KOPT-K1 (cell line): ENCODE measurements at regions not wholly inside any gene's neighbourhood (a gene's known extent, or its start where the extent isn't known, plus 50 kb on each side); places are given as distances from the start of the nearest gene placed in this dataset.

Source experiments
- H3K27ac ChIP-seq: fragments of 200-600 bp; sonication (generic); 2 replicates; pipeline ENCODE4 v1.5.1; 2016; ENCODE audit warnings: antibody characterized with exemption, mild to moderate bottlenecking, low read depth, low read length; ENCODE audit not compliant: poor library complexity, severe bottlenecking
- H3K36me3 ChIP-seq: fragments of 200-600 bp; sonication (generic); 2 replicates; pipeline ENCODE4 v1.5.1; 2017; ENCODE audit warnings: antibody characterized with exemption, mild to moderate bottlenecking, low read length, moderate library complexity; ENCODE audit not compliant: insufficient read depth
- H3K9me3 ChIP-seq: fragments of 200-600 bp; sonication (generic); 2 replicates; pipeline ENCODE4 v1.5.1; 2017; ENCODE audit warnings: antibody characterized with exemption, low read length, mild to moderate bottlenecking; ENCODE audit not compliant: insufficient read depth, poor library complexity, severe bottlenecking

DNA sequence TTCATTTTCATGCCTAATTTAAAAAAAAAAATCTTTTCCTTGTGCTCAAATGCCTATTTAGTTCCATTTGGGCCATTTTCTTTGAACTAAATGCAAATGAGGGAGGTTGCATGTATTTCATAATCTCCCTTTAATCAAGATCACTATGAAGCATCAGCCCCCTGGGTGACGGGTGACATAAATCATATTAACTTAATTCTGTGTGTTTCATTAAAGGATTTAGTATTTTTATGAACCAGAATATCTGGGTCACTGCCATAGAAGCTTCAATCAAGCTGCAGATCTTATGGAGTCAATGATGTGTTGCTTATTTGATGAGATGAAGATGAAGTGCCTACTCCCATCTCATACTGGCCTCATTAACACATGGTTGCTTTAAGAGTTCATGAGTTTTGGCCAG lies 301.9 kb upstream of the PRKCQ start:
- H3K9me3 ChIP-seq, result no peaks in the 10 kb centered on the region
- H3K27ac ChIP-seq, result no peak overlapping the region
- no peaks in the 10 kb centered on the region for H3K36me3 ChIP-seq

DNA sequence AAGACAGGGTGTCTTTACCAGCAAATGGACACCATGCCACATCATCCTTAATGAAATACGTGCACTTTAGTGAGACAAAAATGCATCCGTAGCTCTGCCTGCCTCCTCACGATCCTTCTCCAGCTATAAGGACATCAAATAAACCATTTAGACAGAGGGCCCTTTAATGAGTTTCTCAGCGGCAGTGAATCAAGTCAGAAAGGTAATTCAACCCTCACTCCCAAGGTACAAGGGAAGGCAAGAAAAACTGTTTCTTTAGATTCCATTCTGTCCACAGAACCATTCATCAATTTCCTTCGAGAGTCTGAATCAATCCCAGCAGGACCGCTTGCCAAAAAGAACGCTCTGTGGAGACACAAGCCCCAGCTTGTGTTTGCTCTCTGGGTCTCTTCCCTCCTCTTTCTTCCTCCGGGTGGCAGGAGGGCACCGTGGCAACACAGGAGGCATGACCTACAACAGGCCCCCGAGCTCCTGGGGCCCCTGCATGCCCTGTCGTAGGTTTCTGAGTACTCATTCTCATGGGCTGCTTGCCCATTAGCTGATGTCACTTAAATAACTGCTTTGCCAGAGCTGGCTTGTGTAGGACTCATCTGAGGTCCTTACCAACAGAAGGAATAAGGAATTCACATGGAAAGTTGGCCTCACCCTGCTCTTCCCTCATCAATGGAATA lies 297.8 kb upstream of the PRKCQ start:
- H3K27ac ChIP-seq, result no peak overlapping the region
- no peaks in the 10 kb centered on the region for H3K36me3 ChIP-seq
- no peaks in the 10 kb centered on the region for H3K9me3 ChIP-seq

DNA sequence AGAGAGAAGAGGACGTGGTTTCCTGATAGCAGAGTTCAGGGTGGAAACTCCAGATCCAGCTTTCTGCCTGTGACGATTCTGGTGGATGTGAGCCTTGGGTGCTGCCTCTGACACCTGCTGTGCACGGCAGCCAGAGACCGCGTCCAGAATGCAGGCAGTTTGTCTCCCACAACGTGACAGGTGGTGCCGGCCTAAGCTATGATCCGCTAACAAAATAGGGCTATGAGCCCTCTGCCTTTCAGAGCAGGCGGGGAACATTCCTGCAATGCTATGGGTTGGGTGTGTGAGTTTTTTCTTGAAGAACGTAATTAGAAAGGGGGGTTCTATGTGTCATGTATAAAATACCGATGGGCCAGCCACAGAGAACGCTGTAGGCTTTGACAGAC lies 297.3 kb upstream of the PRKCQ start:
- Histone ChIP-seq H3K9me3 (no peaks in the 10 kb centered on the region), H3K36me3 (no peaks in the 10 kb centered on the region), H3K27ac (no peak overlapping the region)

DNA sequence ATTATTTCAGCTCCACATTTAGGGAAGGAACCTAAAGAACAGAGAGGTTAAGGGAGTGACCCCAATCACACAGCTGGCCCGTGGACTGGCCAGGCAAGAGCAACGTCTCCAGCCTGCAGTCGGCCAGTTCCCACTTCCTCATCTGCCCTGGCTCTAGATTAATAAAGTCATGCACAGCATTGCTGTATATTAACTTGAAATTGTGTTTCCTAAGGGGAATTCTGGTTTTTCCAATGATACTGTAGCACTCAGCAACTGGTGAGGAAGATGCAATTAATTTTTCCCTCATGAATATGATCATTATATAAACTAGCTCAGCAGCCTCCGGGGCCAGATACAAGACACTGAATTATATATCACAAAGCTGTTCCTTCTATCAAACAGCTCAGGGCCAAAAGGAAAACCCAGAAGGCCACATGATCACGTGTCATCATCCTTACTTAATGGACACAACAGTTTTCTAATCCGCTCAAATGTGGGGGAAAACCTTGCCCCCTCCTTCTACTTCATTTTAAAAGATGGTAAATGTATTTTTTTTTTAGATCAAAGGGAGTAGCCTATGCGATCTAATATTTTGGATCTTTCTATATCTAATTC lies 295.3 kb upstream of the PRKCQ start:
- Histone ChIP-seq H3K27ac (no peak overlapping the region), H3K9me3 (no peaks in the 10 kb centered on the region), H3K36me3 (no peaks in the 10 kb centered on the region)

DNA sequence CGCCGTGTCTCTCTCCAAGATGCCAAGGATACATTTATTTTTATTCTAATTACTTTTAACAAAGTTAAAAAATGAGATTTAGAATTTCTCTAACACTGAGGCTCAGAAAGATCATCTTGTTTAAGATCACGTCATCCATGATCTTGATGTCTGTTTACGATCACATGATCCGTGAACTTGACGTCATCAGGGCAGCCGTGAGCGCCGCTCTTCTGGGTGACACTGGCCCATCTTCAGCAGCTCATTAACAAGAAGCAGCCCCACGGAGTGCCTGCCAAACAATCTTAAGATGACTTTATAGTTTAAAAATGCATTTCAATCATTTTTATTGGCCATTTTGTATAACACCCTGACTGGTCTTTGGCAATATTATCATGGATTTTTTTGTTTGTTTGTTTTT lies 291.1 kb upstream of the PRKCQ start:
- Histone ChIP-seq H3K36me3 (no peaks in the 10 kb centered on the region), H3K27ac (no peak overlapping the region), H3K9me3 (no peaks in the 10 kb centered on the region)

DNA sequence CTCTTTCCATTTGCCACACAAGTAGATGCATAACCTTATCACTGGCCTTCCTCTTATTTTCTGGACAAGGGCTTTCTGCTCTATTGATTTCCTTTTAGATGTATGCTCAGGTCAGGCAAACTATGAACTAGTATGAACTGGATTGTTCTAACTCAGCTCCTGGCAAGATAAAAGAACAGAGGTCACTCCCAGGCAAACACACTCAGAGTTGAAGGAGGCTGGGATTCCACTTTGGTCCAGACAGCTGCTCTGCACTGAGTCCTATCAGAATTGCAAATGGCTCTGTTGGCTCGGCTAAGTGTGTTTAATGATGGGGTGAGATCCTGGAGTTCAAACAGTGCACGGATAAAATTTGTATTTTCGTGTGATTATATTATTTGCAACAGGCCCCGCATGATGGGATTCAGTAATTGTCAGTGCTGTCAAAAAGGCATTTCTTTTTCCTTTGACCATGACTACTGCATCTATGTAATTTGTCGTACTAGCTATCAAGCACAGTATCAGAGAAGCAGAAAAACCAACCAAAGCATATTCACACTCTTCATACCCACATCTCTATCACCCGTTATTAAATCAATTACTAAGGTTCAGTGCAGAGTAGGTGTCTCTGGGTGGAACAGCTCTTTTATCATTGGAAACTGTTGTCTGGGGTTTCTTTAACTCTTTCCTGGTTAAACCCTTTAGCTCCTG lies 288.1 kb upstream of the PRKCQ start:
- no peaks in the 10 kb centered on the region for H3K9me3 ChIP-seq
- no peak overlapping the region for H3K27ac ChIP-seq
- H3K36me3 ChIP-seq, result no peaks in the 10 kb centered on the region

DNA sequence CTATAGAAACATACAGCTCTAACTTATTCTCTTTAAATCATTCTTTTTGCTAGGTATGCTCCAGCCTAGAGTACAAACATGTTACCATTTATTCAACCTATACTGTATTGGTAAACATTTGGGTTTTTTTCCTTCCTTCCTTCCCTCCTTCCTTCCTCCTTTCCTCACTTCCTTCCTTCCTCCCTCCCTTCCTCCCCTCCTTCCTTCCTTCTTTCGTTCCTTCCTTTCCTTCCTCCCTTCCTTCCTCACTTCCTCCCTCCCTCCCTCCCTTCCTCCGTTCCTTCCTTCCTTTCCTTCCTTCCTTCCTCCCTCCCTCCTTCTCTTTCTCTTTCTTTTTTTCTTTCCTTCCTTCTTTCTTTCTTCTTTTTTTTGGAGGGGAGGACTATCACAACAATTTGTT lies 286.7 kb upstream of the PRKCQ start:
- H3K9me3 ChIP-seq, result no peaks in the 10 kb centered on the region
- no peaks in the 10 kb centered on the region for H3K36me3 ChIP-seq
- no peak overlapping the region for H3K27ac ChIP-seq

DNA sequence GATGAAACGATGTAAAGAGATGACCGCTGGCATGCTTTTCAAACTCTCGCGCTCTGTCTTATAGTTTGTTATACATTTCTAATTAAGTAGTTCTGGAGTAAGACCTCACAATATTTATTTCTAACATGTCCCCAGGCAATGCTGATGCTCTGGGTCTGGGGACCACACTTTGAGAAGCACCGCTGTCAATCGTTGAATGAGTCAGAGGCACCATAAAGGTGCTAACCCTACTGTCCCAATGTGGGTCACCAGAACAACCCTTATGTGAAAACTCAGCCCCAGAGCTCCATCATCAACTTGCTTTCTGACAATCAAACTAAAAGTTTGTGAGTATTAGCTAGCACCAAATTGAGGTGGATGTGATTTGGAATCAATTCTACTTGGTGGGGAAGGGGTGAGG lies 284.1 kb upstream of the PRKCQ start:
- no peaks in the 10 kb centered on the region for H3K9me3 ChIP-seq
- no peaks in the 10 kb centered on the region for H3K36me3 ChIP-seq
- no peak overlapping the region for H3K27ac ChIP-seq

DNA sequence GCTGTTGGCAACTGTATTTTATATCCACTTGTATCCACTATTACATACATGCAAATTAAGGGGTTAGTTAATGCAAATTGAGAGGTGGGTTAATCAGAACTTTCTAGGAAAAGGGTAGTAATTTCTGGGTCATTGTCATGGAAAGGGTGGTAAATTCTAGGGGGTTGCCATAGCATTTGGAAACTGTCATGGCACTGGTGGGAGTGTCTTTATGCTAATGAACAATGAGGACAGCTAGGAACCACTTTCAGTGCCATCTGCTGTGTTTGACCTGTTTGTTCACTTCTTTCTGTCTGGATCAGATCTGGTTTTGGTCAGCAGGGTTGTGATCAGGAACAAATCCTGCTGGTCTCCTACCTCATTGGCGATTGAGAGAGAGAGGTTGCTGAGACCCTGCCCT lies 283.3 kb upstream of the PRKCQ start:
- Histone ChIP-seq H3K36me3 (no peaks in the 10 kb centered on the region), H3K9me3 (no peaks in the 10 kb centered on the region), H3K27ac (no peak overlapping the region)

DNA sequence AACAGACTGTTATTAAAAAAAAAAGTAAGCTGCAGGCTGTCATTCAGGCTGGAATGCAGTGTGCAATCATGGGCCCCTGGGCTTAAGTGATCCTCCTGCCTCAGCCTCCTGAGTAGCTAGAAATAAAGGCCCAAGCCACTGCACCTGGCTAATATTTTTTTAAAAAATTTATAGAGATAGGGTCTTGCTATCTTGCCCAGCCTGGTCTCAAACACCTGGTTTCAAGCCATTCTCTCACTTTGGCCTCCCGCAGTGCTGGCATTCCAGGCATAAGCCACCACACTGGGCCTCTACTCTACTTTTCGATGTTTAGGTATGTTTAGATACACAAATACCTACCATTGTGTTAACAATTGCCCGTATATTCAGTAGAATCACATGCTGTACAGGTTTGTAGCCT lies 270.4 kb upstream of the PRKCQ start:
- Histone ChIP-seq H3K27ac (no peak overlapping the region), H3K9me3 (no peaks in the 10 kb centered on the region), H3K36me3 (no peaks in the 10 kb centered on the region)

DNA sequence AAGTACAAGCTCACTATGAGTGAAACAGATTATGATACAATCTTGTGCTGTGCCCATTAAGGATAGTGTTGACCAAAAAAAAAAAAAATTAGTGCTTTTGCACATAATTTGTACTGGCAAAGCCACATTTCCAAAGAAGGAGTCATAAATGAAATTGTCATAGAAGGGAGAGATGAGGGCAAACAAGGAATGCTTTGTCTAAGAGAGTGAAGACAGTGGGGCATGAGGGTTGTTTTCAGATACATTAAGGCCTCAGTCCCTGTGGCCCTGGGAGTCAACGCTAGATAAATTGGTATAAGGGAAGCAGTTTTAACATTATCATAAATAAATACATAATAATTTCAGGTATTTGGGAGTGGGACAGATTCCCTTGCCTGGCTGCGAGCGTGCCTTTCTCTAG lies 267.5 kb upstream of the PRKCQ start:
- no peaks in the 10 kb centered on the region for H3K9me3 ChIP-seq
- H3K36me3 ChIP-seq, result no peaks in the 10 kb centered on the region
- no peak overlapping the region for H3K27ac ChIP-seq

DNA sequence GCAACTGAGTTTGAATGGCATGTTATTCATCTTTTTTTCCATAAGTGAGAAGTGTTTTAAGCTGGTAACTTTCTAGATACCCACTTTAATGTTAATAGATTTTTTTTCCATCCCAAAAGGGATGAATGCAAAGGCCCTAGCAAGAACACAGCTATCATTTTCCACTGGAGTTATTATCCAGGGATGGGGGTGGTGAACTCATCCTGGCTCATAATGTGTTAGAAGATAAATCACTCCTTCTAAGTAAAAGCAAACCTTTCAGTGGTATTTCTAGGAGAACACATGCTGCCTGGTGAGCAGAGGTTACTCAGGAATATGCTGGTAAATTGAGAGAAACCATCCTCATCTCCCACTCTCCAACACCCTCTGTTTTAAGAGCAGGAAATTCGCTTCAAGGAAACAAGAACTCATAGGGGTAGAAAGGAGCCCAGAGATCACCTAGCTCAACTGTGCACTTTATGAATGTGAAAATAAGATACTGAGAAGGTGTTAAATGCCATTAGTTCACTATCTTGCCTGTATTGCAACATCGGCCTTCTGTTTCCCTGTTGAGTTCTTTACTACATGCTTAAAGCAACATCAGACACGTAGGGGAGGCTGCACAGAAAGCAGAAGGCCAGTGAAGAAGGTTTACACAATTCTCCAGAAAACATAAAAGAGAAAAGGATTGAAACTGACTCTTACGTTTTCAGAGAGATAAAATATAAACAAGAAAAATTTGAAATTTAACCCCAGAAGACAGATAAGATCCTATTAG lies 264.0 kb upstream of the PRKCQ start:
- no peaks in the 10 kb centered on the region for H3K36me3 ChIP-seq
- no peak overlapping the region for H3K27ac ChIP-seq

DNA sequence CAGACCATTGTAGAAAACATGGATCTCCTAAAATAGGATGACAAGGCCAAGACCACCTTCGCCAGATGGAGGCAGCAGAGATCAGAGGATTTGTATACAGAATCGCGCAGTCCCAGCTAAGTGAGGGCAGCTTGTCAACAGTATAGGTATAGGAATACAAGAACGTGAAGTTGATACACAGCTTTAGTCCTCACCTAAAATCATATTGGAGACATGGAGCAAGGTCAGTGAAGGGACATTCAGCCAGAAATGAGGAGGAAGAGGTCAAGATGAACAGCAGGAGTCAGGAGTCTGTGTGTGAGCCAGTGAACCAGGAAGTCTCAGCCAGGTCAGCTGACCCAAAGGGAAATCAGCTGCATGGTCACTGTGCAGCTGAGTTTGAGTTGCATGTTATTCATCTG lies 263.4 kb upstream of the PRKCQ start:
- Histone ChIP-seq H3K27ac (no peak overlapping the region), H3K36me3 (no peaks in the 10 kb centered on the region), H3K9me3 (no peaks in the 10 kb centered on the region)

More for the DNA sequence above, 264.0 kb upstream of the PRKCQ start:
- H3K9me3 ChIP-seq, result no peaks in the 10 kb centered on the region

DNA sequence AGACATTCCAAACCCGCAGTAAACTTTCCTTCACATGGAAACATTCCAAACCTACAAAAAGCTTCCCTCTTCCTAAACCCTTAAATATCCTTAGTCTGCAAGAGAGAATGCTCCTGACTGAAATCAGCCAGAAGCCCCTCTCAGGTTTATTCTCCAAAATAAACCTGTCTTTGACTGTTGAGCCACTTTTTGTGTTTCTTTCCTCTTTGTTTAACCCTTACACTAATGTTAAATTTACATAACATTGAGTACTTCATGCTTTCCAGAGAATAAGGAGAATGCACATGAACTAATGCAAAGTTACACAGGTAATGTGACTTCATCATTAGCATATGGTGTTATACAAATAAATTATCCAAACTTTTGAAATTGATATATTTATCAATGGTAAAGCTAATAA lies 262.6 kb upstream of the PRKCQ start:
- H3K9me3 ChIP-seq, result no peaks in the 10 kb centered on the region
- H3K36me3 ChIP-seq, result no peaks in the 10 kb centered on the region
- H3K27ac ChIP-seq, result no peak overlapping the region

DNA sequence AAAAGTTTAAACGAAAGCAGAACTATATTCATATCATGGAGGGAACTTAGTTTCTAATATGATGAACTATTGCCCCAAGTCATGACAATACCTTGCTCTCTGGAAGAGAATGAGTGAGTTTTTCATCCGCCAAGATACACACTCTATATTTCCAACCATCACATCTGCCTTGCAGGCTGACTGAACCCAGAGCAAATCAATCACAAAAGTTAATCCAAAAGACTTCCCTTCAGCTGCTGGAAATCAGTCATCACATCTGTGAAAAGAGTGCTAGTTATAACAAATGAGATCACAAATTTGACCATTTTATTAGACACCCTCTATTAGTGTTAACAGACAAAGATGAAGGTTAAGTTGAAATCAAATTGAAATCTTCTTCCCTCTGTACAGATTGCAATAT lies 261.7 kb upstream of the PRKCQ start:
- Histone ChIP-seq H3K9me3 (no peaks in the 10 kb centered on the region), H3K27ac (no peak overlapping the region), H3K36me3 (no peaks in the 10 kb centered on the region)
